Activated T-helper 9 cell treated with anti-CD3 and anti-CD28 coated beads, Interleukin-2, amount 50 U/mL, for 16 hours (primary cell): ENCODE measurements at regions not wholly inside any gene's neighbourhood (a gene's known extent, or its start where the extent isn't known, plus 50 kb on each side); places are given as distances from the start of the nearest gene placed in this dataset.

Experiments used
- DNase-seq: peaks from one replicate; pipeline ENCODE4 v3.0.0-alpha.2; 2020; ENCODE audit warnings: low read depth

GRCh38 chr10:78394047-78394446 is 360.4 kb downstream of the RPS24 start:
- no peak for DNase-seq

DNA sequence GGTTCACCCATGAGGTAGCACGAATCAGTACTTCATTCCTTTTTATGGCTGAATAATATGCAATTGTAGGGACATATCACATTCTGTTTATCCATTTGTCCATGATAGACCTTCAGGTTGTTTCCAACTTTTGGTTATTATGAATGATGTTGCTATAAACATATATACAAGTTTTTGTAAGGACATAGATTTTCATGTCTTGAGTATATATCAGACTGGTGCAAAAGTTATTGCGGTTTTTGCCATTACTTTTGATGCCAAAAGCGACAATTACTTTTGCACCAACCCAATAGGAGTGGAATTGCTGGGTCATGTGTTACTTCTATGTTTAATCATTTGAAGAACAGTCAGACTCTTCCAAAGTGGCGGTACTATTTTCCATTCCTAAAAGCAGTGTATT is 361.5 kb downstream of the RPS24 start:
- DNase-seq, result no peak

DNA sequence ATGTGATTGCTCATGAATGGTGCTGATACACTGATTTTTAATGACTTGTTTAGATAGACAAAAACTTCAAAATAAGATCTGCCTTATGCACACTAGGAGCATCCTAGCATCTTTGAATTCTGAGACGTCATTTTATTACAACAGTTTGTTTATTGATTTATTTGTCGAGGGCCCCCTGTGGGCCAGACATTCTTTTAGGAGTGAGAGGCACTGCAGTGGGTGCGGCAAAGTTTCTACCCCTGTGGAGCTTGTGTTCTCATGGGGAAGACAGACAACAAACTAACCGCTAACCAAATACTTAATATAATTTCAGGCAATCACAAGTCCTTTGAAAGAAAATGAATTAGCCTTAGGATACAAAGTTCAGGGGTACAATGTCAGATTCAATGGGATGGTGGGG is 363.1 kb downstream of the RPS24 start:
- no peak for DNase-seq

DNA sequence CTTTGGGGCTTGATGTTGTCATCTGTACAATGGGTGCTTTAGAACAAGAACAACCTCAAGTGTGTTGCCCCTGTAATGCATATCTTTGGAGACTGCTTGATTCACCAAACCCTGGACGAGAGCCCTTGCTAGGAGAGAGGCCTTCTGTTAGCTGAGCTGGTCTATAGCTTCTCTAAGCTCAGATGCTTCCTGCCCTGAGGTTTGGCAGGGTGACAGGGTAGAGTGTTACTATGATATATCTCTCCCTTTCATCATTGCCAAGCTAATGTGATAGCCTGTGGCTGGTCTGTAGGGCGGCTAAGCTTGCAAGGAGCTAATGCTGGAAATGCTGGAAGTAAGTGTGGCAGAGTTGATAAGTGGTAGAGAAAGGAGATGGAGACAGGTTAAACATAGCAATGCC is 364.1 kb downstream of the RPS24 start:
- no peak for DNase-seq

- DNase-seq, result no peak
Measured at GRCh38 chr10:78398382-78398781, 364.7 kb downstream of the RPS24 start.

DNA sequence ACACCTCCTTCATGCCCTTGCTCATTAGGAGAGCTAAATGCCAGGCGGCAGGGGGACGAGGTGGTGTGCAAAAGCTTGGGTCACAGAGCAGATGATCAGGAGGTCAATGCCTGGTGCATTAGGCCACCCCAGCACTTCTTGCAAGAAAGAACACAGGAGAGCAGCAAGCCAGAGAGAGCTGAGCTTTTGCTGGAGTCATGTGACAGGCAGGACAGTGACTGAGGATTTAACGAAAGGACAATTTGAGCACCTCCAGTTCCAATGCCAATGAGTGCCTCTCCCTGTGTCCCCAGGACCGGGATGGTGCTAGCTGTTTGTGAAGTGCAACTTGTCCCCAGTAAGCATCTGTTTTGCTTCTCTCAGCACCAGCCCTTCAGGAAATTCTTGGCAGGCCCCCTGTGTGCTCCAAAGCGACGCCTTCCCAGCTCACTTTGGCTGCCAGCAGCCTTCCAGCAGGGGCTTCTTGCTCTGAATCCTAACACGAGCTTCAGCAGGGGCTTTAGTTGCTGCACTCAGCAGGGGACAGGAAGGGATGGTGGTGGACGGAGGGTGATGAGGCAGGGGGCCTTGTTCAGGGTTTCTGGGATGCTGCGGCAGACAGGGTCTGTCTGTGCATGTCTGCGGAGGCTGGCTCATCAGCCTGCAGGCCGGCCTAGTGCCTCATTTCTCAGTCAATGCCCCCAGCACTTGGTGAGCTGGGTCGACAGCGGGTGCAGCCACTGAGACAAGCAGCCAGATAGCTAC is 368.1 kb downstream of the RPS24 start:
- DNase-seq, result no peak

- no peak for DNase-seq
Measured at GRCh38 chr10:78402591-78402990, 368.9 kb downstream of the RPS24 start.

DNA sequence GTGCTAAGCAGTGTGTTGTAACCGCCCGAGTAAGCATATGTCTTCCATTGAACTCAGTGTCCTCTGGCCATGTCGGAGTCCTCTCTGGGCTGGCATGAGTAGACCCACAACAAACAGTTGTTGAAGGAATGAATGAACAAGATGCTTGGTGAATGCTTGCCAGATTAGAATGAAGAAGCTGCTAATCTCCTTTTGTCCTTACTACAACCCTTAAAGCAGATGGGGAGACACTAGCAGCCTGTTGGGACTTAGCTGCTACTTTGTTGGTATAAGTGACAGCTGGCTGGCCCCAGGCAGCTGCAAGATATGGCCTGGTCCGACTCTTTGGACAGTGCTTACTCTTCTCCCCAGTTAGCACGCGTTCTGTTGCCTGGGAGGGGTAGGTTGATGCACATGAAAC is 370.1 kb downstream of the RPS24 start:
- DNase-seq, result no peak

- DNase-seq, result no peak
Measured at GRCh38 chr10:78404296-78404695, 370.6 kb downstream of the RPS24 start.

GRCh38 chr10:78405231-78405630 is 371.6 kb downstream of the RPS24 start:
- no peak for DNase-seq

GRCh38 chr10:78405736-78406135 is 372.1 kb downstream of the RPS24 start:
- no peak for DNase-seq

DNA sequence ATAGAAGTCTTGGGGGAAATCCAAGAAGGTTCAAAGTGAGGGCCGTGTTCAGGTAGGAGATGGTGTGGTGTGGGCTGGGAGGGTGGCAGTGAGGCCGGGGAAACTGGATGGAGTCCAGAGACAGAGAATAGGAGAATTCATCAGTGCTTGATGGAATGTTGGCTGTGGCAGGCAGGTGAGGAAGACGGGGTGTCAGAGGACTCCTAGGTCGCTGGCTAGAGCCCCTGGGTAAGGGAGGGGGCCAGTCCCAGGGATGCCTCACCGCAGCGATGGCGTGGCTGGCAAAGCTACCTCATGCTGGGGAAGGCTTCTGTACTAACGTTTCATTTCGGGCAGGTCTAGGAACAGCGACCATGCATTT is 373.0 kb downstream of the RPS24 start:
- DNase-seq, result no peak

- peak; percentile 25 for DNase-seq
Measured at GRCh38 chr10:78407009-78407711, 373.5 kb downstream of the RPS24 start.

- no peak for DNase-seq
Measured at GRCh38 chr10:78407966-78408365, 374.3 kb downstream of the RPS24 start.

- DNase-seq, result no peak
Measured at GRCh38 chr10:78408671-78409472, 375.2 kb downstream of the RPS24 start.

DNA sequence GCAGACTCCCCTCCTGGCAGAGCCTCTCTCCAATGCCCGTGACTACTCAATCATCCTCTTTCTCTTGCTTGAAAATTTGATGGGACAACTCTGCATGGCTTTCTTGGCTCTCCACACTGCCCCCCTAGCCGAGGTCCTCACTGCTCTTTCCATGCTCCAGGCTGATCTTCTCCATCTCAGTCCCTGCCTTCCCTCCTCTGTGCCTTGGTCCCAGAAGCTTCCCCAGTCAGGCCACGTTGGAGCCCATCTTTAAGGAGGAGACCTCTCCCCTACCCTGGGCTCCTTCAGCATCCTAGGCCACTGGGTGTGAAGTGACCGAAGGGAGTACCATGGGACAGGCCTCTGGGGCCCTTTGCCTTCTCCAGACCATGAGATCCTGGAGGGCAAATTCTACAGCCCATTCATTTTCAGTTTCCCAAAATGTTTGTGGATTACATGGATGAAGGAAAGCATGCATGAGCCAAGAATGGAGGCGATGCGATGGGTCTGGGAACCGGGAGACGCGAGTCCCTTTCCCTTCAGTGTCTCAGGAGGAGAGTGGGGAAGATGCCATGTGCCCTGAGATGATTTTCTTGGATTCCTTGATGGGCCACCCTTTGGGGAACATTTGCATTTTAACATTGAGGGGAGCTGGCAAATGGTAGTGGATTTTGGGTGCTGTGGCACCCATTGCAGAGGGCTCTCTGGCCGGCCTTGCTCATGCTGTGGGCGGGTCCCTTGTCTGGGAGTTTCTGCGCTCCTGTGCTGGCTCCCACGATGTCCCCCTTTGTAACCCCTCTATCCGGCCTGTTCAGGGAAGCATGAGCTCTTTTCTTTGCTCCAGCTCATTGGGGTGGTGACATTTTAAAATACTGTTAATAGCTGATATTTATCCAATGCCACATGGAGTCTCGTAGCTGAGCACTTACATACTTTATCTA is 376.6 kb downstream of the RPS24 start:
- no peak for DNase-seq

GRCh38 chr10:78411716-78412115 is 378.1 kb downstream of the RPS24 start:
- DNase-seq, result no peak

GRCh38 chr10:78412605-78413004 is 378.9 kb downstream of the RPS24 start:
- no peak for DNase-seq

DNA sequence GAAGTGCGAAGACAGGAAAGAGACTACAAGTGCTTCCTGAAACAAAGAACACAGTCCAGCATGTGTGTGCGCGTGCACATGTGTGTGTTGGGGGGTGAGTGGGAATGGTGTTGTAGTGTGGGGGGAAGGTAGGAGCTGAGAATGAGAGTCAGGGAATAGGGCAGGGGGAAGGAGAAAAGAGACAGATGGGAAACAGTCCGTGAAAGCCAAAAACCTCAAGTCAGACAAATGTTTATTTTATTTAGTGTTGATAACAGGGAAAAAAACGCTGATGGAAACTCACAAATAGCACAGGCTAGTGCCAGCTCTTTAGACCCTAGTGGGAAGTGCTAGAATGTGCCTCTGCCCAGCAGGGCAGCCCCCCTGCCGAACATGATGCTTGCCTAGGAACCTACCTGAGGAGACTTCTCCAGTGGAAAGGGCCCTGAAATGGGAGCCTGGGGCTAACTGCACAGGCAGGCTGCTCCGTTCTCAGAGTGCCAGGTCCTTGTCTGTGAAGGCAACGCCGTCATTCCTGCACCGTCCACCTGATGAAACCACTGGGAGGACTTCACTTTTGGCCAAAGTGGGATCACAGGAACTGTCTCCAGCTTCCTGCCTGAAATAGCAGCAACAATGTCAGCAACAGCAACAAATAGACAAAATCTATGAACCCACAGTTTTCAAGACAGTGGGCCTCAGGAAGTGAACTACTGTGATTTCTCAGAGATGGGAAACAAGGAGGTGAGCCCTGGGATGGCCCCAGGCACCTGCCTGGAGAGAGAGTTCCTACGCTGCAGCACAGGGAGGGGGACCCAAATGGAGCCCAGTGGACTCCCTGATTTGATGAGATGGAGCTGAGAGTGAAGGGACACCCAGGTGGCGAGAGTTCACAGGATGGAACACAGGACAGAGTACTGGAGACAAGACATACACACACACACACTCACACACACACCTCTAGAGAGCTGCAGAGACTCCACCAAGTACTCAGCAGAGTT is 379.7 kb downstream of the RPS24 start:
- no peak for DNase-seq

DNA sequence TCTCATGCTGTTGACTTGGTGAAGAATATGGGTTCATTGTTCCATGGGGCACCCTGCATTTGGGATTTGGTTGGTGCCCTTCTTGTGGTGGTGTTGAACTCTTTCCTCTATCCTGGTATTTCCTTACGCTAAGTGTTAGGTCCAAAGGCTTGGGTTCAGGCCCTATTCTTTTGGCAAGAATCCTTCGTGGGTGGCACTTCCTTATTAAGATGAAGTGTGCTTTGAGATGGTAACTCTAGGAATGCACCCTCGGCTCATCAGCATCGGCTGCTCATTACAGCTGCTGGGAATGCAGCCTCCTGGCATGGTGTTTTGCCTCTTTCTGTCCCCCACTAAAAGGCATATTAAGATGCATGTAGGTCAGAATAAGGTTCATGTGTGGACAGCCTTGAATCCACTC is 380.7 kb downstream of the RPS24 start:
- DNase-seq, result no peak

DNA sequence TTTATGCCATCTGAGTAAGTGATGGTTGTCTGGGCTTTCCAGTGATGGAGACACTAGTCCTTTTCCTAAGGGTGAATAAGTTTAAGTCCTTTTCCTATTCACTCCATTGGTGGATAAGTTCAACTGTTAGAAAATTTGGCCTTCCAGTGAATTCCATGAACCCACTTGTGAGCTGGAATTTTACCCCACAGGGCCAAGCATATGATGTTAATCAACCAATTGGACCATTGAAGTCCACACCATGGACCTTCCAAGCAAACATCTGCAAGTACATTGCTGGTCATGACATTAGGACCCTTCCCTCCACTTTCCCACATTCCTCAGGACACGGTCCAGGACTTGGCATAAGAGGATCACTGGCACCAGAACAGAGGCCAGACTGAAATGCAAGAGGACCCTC is 381.4 kb downstream of the RPS24 start:
- DNase-seq, result no peak
